Right lung (tissue), 2 donors: ENCODE measurements at regions not wholly inside any gene's neighbourhood (a gene's known extent, or its start where the extent isn't known, plus 50 kb on each side); places are given as distances from the start of the nearest gene placed in this dataset.
"Not testable (repeated sequence)": the region's sequence is repeated elsewhere in the genome, so short reads cannot be mapped to it uniquely, and the experiment has no call there.

Experiments
- DNase-seq, 2 donors: peaks; one replicate each; pipeline ENCODE4 v3.0.0-alpha.2; 2013

DNA sequence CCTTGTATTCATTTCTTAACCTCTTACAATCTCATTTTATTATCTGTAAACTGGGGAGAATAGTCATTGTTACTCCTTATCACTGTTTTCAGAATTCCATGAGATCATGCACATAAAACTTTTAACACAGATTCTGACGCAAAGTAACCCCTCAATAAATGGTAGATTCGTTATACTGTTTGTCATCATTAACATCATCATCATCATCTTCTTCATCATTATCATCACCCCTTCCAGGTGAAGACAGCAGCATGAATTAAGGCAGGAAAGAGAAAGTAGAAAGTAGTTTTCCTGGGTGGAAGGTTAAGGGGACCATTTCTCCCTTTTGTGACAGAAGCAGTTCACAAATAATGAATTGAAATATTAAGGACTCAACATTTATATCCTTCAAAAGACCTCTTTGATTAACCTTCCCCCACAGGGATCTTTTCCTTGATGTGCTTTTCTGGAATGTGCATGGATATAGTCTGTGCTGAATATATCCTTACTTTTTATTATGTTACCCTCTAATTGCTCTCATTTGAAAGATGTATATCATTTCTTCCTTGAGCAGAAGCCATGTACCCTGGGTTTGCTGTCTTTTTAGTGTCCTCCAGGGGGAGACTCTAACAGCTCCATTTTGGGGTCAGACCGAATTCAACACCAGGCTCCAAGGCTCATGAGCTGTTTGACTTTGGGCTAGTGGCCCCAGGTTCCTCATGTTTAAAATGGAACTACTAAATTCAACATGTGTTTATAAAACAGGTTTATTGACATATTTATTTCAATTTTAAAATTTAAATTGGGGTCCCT, 1029.9 kb upstream of the WWC1 start:
- no peak for DNase-seq

DNA sequence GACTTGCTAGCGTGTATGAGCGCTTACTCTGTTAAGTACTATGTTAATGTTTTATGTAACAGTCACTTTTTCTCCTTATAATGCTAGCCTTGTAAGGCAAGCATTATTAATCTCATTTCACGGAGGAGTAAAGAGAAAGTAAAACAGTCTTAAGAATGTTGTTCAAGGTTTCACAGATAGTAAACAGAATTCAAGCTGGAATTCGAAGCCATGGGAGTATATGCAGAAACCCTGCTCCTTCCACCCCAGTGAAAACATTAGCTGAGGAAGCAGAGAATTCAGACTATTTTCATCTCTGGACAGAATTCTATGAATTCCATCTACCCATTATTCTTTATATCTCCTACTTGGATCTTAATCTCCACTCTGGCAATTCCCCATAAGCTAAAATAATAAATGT, 1028.3 kb upstream of the WWC1 start:
- no peak for DNase-seq

DNA sequence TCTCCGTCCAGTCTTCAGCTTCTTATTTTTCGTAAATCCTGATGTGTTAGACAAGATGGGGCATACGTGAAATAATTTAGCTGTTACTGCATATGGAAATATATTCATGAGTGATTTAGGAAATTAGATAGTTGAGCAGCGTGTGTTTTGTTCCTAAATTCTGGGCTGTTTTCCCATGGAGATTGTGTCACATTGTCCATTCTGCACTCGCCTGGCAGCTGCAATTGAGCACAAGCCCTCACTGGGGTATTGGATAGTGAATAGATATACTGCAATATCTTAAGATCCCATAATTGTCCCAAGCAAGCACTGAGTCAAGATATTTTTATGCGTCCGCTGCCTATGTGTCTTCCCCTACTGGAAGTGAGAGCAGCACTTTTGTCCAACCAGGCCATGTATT, 1027.1 kb upstream of the WWC1 start:
- no peak for DNase-seq

DNA sequence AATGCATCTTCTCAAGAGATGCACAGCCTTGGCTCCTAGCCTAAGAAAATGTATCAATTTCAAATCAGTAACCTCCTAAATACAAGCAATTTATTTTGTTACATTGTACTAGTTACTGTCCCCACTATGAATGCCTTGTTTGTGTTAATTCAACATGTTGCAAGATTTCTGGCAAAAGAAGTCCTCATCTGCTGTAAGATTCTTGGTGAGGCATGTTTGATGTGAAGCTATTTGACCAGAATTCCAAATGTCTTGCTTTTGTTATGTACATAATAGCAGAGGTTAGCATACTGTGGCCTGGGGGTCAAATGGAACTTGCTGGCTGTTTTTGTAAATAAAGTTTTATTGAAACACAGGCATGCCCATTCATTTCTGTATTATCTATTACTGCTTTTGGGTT, 1023.1 kb upstream of the WWC1 start:
- DNase-seq = no peak

DNA sequence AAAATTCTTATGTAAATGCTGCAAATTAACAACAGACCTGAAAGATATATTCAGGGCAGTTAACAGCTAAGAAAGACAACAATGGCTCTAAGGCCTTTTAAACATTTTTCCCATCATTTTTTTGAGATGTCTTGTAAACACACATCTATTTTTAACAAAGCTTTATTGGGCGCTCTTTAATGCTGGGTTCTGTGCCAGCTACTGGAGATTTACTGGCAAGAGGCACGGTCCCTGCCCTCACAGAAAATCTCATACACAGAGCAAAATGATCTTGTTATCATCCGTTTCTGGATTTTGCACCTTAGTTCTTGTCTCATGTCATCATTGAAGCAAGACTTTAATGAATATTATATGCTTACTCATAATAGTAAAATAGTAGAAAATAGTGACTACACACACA, 1022.3 kb upstream of the WWC1 start:
- no peak for DNase-seq

DNA sequence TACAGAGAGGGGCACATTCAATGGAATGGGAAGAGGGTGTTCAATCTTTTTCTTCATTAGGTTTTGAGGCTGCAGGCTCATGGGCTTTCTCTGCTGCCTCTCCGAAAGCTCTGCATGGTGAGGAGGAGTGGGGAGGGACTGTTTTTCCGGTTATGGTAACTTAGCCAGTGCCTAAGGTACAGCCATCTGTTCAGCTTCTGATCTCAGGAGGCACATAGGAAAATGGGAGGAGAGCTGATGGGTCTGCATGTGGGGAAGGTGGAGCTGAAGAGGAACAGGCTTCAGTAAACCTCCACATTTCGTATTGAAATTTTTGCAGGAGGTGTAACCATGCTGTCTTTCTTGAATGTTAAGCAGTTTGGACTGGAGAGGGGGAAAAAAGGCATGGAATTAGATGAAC, 1020.4 kb upstream of the WWC1 start:
- DNase-seq = no peak

DNA sequence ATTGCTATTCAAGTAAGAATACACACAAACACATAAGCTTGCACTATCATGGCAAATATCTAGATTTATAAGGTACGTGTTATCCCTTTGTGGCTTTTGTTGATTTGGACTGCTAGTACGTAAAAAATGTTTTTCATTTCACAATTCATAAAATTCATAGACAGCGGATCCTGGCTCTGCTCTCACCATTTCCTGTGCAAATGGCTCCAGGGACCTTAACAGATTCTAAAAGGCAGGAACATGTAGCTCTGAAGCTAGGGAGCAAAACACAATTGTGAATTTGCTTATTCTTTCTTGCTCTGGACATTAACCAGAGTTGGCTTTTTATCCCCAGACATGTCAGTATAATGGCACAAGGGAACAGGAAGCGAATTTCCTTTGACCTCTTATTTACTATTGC, 1019.9 kb upstream of the WWC1 start:
- DNase-seq = no peak

DNA sequence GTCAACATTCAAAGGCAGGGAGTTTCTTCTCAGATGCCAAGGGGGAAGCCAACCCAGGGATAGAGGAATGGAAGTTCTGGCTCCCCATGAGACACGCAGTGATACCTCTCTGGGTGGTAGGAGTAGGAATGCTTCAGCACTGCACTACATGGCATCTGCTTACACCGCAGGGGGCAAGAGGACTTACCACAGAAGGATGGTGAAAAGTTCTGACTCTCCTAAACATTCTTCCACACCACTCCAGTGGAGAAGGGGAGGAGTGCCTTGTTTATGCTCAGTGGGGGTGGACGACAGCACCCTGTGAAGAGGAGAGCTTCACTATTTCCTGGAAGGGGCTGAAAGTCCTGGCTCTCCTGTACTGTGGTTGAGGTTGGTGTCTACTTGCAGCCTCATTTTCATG, 1011.3 kb upstream of the WWC1 start:
- DNase-seq = no peak

DNA sequence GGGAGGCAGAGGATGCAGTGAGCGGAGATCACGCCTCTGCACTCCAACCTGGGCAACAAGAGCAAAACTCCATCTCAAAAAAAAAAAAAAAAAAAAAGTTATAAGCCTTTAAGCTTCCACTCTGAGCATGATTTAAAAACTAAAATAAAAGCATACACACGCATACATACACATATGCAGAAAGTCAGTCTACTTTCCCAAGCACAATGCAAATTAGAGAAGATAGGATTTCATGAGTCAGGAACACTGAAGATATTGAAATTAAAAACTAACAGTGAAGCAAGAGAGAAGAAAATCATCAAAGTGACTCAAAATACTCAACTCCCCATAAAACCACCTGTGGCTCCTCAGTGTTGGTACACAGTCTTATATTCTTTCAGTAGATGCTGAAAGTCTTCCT, 1009.5 kb upstream of the WWC1 start:
- DNase-seq = no peak

DNA sequence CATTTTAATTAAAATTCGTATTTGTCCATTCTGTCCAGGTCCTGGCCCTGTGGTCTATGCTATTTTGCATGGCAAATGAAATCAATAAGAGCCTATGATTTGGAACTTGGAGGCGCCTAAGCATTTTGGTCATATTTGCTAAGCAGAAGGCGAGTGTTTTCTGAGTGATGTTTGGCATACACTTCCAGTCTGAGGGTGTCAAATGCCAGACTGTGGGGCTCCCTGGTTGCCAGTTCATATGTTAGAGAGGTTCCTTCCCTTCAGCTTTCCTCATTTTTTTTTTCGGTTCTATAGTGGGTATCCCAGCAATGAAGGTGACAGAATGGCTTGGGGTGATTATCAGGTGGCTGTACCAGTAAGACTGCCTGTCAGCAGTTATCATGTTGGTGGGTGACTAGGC, 1007.8 kb upstream of the WWC1 start:
- no peak for DNase-seq

DNA sequence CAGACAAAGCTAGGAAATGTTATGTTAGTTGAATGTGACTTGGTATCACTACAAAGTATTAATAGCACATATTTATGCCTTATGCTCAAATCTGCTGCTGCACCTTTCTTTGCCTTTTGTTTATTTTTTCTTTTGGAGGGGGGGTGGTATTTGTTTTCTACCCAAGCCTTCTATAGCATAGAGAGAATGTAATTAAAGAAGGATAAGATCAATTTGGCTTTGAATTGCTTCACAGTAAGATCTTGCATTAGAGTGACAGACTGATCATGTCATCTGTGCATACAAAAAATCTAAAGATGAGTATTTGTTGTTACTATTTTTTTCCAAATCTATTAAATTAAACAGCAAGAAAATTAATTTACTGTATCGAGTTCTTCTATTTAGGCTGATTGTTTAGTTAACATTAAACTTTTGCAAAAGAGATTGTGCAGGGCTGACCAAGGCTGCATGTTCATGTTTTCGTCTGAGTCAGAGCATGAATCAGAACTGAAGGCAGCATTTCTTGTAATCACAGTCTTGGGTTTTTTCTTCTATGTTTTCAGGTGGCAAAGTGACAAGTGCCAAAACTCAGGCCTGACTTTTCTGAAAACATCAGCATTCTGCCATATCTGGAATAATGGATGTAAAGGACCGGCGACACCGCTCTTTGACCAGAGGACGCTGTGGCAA, 1007.1 kb upstream of the WWC1 start:
- DNase-seq = no peak

DNA sequence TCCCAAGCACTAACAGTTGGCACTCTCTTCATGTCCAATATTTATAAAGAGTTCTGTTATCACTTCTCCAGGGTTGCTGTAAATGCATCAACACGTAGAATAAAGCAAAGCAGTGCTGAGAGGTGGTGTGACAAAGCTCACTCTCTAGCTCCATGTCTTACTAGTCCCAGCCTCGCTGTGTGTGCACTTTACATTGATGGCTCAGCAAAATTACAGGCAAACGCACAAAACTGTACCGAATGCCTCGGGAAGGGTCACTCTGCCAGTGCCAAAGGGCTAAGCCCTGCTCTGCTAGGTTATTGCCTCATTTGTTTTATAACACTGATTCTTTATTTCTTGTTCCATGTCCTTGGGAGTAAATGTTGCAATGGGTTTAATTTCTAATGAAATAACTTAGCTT, 1005.9 kb upstream of the WWC1 start:
- DNase-seq = no peak

DNA sequence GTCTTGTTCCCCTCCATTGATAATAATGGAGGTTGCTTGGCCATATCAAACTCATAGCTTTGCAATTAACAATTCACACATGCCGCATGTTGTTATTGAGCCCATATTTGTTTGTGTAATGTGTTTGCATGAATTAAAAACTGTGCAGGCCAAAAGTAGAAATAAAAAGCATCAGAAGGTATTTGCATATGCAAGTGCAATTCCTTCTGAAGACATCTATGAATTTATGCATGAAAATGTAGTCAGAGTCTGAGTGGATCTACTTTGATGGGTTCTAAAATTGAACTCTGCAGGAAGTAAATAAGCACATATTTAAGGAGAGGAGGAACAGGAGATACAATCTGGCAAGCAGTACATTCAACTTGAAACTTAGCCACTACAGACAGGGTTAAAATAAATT, 1004.6 kb upstream of the WWC1 start:
- DNase-seq = no peak

DNA sequence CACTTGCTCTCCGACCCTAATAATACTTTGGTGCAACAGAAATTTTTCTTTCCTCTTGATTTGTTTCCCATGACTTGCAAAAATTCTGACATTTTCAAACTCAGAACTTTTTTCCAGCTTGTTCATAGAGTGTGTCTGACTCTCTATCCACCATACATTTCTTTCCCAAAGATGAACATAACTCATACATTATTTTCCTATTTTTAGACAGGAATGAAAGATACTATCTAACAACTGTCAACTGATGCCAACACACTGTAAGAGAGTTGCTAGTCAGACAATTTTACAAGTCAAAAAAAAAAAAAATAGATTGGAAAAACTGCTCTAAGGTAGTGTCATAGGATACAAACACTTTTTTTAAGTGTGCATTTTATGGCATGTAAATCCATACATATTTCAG, 1001.0 kb upstream of the WWC1 start:
- DNase-seq = no peak

DNA sequence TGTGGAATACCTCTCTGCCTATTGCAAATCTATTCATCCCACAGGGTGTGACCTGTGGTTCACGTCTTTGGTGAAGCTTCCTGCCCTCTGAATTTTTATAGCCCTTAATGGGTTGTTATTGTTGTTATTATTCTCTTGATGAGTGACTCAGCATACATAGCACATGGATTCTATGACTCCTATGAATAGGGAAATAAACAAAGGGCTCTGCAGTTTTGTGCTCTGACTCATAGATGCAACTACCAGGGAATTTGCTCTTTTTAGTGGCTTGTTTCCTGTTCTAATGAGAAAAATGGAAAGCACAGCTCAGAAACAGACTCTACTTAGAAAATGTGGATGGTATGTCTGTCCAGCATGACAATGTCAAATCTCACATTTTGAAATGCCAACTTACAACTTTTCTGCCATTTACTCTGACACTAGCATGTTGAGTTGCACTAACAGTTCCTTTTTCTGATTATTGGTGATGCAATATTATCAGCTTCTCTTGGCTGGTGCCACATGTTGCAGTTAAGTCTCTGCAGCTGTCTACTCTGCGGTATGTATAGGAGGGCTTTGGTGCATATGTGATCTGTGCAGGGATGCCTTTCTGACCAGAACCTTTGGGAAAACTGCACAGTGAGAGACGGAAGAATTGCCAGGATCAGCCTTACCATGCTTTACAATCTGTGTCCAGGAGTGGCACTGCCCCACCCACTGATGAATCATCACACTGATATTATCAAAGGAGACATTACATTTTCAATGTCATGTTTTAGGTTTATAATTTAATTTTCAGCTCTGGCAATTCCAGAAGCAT, 996.4 kb upstream of the WWC1 start:
- peak; percentile 65 to 67 for DNase-seq

DNA sequence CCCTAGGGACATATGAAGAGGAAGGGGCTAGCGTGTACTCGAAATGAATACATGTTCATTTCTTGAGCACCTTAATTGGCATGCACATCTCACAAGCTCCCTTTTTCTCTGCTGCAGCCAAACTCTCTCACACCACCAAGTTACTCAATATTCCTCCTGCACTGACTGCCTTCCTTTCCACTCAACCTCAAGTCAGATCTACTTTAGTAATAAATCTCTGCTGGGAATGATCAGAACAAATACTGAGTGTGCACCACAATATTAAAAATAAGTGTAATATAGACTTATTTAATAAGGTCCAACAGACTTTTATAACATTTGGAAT, 995.8 kb upstream of the WWC1 start:
- DNase-seq = no peak

DNA sequence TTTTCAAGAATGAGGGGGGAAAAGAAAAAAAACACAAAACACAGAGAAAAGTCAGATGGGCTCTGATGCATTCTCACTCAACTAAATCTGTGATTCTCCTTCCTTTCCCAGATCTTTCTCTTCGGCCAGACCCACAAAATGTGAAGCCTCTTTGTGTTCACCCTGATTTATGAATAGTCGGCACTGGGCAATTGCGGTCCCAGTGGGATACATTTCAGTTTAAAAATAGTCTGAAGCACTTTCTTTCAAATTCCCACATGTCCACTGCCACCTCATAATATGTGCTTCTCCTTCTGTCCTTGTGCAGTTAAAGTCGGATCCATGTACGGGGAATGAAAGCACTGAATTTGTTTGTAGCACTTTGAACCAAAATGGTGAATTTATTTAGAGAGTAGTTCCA, 995.4 kb upstream of the WWC1 start:
- DNase-seq = no peak

DNA sequence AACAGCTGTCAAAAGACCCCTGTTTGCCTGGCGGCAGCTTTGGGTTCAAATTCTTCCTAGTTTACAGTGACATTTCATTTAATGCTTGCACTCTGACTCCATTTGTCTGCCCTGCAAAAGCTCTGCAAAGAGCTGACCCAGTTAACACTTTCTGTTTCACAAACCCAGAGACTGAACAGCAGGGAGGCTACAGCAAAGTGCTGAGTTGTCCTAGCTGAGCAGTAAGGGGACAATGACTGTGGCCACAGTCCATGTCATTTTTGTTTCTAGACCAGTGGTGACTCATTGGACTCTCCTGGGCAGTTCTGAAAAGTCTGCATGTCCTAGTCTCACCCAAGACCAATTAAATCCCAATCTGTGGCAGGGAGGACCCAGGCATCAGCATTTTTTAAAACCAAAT, 994.8 kb upstream of the WWC1 start:
- no peak for DNase-seq

DNA sequence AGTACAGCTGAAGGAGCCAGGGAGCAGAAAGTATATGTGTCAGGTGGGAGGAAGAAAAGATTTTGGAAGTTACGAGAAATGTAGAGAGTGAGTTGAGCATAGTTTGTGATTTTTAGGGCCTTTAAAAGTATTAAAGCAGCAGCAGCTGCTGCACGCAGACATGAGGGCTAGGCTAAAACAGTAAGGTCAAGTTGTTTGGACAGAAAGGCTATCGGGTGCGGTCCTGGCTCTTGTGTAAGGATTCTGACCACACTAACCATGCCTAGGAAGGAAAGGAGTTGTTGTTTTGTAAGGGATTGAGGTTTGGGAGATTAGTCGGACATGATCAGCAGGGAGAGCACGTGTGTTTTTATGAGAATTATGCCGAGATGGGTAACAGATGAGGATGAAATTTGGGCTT, 991.6 kb upstream of the WWC1 start:
- DNase-seq = not testable (repeated sequence)

DNA sequence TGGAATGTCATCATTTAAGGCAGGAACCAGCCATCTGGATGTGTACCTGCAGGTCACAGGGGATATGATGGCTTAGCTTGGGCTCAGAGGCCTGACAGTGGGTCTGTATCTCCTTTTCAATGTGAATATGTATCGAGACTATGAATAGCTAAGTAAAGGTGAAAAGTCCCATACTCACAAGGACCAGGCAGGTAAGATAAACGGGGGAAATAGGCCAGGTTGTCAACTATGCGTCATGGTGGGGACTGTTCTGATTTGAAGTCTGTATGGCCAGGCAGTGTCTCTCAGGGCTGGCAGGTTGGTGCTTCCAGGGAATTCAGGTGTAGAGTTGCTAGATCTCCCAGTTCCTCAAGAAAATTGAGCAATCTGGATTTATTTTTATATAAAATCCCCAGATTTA, 987.9 kb upstream of the WWC1 start:
- no peak for DNase-seq

DNA sequence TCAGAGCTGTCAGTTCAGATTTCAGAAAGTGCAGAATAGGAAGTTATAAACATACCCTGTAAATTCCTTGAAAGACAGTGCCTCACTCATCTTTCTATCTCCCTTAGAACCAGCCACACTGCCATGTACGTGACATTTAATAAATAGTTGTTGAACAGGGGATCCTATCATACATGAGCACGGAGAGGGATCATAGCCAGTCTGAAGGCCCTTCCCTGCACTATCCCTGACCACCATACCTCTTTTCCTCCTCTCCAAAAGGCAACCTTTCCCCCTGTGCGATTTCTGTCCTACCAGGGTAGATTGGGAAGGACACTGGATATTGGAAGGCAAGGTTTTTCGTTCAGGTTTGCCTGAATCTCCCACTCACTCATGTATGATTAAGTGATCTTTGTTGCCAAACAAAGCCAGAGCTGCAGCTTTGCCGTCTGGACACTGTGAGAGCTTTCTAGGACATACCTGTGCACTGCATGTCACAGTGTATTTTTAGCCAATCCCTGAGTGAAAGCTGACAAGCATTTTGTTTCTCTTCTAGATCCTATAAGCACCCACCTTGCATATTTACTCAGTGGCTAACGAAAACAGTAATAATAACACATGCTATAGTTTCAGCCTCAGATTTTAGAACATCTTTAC, 986.5 kb upstream of the WWC1 start:
- no peak for DNase-seq

DNA sequence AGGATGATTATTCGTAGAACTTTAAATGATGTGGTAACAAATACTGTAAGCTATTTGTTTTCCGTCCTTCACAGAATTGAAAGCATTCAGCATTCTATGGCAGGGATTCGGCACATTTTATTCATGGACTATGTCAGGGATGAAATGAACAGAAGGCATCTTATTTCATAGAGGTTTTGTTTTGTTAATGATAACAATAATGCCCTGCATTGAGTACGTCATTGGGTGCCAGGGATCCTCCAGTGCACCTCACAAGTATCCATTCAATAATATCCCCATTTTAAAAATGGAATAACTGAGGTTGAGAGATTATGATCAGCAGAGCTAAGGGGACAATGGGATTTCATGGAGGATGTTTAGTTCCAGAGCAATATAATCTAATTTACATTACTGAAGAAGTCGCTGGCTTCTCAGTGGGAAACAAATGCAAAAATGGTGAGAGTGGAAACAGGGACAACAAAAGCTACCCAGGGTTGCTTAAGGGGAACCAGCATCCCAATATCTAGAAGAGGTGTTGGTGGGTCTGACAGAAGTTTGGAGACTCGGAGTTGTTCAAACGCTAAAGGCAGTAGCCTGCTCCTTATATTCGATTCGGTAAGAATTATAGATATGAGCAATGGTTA, 985.7 kb upstream of the WWC1 start:
- no peak for DNase-seq
